DMS53 (cell line): ENCODE measurements at regions not wholly inside any gene's neighbourhood (a gene's known extent, or its start where the extent isn't known, plus 50 kb on each side); places are given as distances from the start of the nearest gene placed in this dataset.
"Not testable (repeated sequence)": the region's sequence is repeated elsewhere in the genome, so short reads cannot be mapped to it uniquely, and the experiment has no call there.

Source experiments
- DNase-seq: peaks from one replicate; lab custom pipeline; 2025; lab: John Stamatoyannopoulos, UW

DNA sequence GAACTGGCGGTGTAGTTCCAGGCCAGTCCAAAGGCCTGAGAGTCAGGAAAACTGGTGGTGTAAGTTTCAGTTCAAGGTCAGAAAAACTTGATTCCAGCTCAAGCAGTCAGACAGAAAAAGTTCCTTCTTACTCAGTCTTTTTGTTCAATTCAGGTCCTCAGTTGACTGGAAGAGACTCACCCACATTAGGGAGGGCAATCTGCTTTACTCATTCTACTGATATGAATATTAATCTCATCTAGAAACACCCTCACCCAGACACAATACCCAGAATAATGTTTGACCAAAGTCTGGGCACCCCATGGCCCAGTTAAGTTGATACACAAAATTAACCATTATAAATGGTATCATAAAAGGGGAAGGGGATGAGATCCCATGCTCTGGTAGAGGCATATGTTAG lies 50.1 kb upstream of the LTA4H start:
- DNase-seq = no peak

GRCh38 chr12:96086190-96086589 lies 50.8 kb upstream of the LTA4H start:
- DNase-seq = not testable (repeated sequence)

- peak; percentile 55 for DNase-seq
Measured at GRCh38 chr12:96091833-96092232, 56.4 kb upstream of the LTA4H start.

DNA sequence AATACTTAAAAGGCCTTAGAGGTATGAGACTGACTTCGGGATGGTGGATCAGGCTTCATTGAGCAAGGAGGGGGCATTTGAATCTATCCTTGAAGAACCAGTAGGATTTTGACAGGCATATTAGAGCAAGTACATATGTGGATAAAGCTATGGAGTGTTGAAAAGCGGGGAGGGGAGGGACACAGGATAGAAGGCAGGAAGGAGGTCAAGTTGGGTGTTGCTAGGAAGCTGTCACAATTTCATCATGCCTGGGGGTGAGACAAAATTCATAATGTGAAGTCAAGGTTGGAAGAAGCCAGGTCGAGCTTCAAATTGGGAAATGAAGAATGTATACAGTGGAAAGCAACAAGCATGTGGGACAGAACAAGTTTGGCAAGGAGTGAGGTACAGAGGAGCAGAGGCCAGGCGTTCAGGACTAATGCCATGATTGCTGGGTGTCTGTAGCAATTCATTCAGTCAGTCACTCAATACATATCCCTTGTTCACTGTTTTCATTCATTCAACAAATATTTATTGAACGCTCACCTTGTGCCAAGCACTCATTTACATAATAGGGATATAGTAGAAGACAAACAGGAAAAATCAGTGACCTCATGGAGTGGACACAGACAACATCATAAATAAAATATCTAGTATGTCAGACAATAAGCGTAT lies 58.3 kb upstream of the LTA4H start:
- DNase-seq = peak; percentile 50

DNA sequence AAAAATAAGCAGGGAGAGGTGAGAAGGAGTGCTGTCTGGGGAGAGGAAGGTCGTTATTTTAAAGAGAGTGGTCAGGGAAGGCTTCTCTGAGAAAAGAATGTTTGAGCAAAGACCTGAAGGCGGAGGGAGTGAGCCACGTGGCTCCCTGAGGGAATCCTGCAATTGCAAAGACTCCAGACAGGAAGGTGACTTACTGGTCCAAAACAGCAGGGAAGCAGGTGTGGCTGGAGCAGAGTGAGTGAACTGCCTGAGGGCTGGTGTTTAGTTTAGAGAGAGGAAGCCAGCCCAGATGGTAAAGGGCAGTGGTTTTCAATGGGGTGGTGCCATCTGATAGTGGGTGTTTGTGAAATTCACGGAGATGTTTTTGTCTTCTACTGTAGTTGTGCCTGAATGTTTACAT lies 58.8 kb upstream of the LTA4H start:
- peak; percentile 65 for DNase-seq

- DNase-seq = no peak
Measured at GRCh38 chr12:96098631-96099030, 63.2 kb upstream of the LTA4H start.

DNA sequence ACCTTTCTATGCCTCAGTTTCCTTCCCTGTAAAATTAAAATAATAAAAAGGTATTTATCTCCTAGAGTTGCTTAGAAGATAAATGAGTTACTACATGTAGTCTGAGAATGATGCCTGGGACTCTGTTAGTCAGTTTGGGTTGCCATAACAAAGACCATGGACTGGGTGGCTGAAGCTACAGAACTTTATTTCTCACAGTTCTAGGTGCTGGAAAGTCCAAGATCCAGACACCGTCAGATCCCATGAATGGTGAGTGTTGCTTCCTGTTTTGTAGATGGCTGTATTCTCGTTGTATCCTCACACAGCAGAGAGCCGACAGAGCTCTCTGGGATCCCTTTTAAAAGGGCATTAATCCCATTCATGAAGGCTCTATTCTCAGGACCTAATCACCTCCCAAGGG lies 64.0 kb upstream of the LTA4H start:
- DNase-seq = no peak

GRCh38 chr12:96099986-96100385 lies 64.6 kb upstream of the LTA4H start:
- no peak for DNase-seq

DNA sequence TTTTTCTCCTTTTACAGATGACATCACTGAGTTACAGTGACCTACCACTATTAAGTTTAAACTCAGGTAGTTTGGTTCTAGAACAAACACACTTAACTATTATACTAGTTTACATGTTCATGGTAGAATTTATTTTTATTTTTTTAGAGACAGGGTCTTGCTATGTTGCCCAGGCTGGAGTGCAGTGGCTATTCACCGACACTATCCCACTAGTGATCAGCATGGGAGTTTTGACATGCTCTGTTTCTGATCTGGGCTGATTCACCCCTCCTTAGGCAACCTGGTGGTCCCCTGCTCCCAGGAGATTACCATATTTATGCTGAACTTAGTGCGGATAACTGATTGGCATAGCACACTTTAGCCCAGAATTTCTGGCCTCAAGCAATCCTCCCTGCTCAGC lies 66.4 kb upstream of the LTA4H start:
- no peak for DNase-seq

DNA sequence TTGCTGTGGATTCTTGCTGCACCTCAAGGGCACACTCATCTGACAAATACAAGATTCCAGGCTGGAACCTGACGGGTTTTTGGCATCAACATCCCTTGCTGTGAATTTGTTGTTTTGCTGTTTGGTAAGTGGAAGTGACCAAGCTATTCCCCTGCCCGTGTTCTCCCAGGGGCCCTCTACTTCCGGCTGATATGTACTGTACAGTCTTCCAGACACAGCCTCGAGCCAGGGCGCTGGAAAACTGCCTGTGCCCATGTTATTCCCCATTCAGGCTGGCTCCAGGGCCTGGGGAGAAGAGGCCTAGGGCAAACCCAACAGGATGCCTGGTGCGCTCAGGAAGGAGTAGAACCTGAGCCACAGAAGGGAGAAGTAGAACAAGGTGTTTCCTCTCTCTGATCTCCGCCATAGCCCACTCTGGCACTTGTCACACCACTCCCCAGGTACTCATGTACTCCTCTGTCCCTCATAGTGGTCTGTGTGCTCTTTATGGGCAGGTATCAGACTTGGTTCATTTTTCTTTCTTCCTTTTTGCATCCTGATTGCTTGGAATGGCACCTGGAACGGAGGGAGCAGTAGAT lies 67.8 kb upstream of the LTA4H start:
- DNase-seq = no peak

- DNase-seq = no peak
Measured at GRCh38 chr12:96104566-96104965, 69.2 kb upstream of the LTA4H start.

DNA sequence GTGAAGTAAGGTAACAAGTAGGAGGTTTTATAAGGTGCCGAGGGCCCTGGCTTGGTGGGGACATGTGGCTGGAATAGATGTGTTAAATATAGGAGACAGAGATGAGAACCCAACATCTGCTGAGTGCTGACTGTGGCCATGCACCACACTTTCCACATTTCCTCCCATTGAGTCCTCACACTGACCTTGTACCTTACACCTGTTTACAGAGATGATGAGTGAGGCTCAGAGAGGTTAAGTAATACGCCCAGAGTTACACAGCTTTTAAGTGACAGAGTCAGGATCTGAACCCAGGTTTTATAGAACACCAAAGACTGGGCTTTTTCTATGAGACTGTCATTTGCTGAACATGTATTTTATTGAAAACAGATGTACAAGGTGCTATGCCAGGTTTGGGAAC lies 70.8 kb upstream of the LTA4H start:
- no peak for DNase-seq

GRCh38 chr12:96107236-96107635 lies 71.8 kb upstream of the LTA4H start:
- DNase-seq = no peak

DNA sequence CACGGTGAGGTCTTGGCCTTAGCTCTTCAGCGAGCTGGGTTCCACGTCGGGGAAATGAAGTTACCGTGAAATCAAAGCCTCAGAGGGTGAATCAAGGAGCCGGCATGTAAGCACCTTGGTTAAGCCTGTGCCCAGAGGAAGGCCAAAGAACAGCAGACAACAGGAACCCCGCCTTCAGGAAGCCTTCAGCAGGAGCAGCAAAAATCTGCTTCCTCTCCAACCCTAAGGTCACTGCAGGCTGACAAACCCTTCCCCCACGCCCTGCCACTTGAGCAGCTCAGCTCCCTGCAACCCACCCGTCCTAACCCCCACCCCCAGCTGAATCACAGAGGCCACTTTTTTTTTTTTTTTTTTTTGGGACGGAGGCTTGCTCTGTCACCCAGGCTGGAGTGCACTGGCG lies 72.9 kb upstream of the LTA4H start:
- peak; percentile 59 for DNase-seq

- DNase-seq = peak; percentile 57
Measured at GRCh38 chr12:96108941-96109340, 73.6 kb upstream of the LTA4H start.

DNA sequence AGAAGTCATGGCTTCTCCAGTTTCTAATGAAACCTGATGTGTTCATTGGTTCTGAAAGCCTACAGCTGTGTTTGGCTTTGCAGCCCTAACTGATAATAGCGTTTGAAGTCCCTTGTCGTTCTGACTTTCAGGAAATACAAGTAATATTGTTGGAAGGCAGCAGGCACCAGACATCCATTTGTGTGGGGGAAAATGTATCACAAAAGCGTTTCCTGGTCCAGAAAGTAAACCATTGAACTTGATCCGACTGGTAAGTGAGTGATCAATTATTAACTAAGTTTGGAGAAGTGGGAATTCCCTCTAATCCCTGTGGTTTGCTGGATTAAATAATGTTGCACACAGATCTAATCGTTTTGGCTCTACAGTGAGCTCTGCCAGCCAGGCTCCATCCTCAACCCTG lies 77.3 kb upstream of the LTA4H start:
- peak; percentile 71 for DNase-seq

DNA sequence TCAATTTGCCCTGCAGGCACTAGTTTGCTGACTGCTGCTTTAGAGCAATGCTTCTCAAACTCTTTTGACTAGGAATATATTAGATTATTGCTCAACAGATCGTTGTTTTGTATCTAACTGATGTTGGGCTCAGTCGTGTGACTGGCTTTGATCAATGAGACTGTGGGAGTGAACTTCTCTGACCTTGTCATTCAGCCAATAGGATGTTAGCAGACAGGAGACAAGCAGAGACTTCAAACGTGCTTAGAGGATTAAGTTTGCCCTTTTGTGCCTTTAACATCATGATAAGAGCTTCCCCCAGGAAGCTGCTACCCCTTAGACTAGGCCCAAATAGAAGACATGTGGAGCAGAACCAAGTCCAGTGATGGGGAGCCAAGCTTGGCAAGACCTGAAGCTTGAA lies 76.7 kb upstream of the ELK3 start:
- DNase-seq = no peak

DNA sequence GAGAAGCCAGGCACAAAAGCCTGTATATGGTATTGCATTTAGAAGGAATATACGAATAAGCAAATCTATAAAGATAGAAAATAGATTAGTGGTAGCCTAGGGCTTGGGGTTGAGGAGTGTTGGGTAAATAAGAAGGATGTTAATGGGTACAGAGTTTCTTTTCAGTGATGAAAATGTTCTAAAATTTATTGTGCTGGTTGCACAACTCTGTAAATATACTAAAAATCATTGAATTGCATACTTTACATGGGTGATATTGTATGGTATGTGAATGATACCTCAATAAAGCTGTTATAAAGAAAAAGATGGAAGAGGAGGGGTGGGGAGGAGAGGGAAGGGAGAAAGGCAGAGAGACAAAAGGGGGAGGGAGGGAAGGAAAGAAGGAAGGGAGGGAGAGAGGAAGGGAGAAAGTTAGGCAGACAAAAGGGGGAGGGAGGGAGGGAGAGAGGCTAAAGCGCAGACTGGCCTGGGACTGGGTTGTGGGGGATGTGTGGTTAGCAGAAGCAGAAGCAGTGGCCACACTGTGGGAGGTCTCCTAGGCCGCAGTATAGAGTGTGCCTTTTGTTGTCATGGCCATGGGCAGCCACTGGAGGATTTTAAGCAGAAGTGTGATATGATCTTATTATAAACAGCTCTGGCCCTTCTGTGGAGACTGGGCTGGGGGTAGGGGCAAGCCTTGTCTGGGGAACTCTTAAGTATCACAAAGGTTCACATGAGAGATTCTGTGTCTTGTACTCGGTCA lies 73.6 kb upstream of the ELK3 start:
- DNase-seq = no peak

GRCh38 chr12:96121271-96121711 lies 72.9 kb upstream of the ELK3 start:
- no peak for DNase-seq

- not testable (repeated sequence) for DNase-seq
Measured at GRCh38 chr12:96128292-96128691, 65.9 kb upstream of the ELK3 start.

DNA sequence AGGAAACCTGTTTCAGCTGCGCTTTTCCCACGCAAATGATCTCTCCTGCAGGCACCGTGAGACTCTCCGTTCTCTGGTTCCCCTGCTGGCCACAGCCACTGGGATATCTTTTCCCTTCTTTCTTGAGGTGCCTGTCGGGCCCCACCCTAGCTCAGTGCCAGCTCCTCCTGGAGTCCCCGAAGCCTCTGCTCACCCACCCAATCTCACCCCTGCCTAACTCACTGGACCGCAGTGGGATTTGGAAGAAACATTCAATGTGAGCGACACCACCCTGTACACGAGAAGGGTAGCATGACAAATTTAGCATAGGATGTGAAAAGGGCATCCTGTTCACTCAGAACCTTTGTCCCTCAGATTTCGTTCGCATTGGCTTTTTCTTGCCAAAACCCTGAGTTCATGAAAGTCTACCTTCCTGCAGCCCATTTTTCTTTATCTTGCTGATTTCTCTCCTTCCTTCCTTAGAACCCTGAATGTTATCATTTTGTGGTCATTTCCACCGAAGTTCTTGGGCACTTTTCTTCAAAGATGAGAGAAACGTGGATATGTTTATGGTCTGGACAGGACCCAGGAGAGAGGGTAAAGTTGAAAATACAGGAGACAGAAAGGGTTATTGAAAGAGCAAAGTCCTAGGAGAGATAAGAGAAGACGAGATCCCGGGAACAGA lies 63.6 kb upstream of the ELK3 start:
- no peak for DNase-seq

GRCh38 chr12:96131230-96131788 lies 62.9 kb upstream of the ELK3 start:
- DNase-seq = peak; percentile 16

DNA sequence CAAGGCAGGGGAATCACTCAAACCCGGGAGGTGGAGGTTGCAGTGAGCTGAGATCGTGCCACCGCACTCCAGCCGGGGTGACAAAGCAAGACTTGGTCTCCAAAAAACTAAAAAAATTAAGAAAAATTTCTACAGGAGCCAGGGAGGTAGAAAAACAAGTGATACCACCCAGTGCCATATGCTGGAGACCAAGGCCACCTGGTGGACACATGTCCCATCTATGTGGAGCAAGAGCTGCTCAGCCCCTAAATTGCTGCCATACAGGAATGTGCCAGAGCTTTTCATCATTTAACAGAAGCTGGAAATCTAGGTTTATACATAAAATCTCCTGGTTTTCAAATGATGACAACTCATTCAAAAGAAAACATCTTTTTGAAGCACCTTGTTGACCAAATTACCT lies 61.4 kb upstream of the ELK3 start:
- DNase-seq = peak; percentile 54
